ENCODE measurements at regions not wholly inside any gene's neighbourhood (a gene's known extent, or its start where the extent isn't known, plus 50 kb on each side); places are given as distances from the start of the nearest gene placed in this dataset.

GRCh38 chr7:153404781-153405279, 645.3 kb downstream of the ACTR3B start:
- POLR2A ChIA-PET, result no interaction called here
- CTCF ChIA-PET, result no interaction called here
- Mint-ChIP-seq H3K9me3 (peaks cover 99% of the 10 kb centered on the region), H3K4me3 (no peak overlapping the region), H3K27ac (no peak overlapping the region), H3K27me3 (ENCODE audit: low read depth) (peaks cover 6% of the 10 kb centered on the region), H3K36me3 (peaks cover 88% of the 10 kb centered on the region), H3K4me1 (no peaks in the 10 kb centered on the region)
- TF ChIP-seq FOXP4 (CRISPR knock-in tag; IDR thresholded peaks at IDR 0.05), result no peak
- no peak for TF ChIP-seq NFATC4 (CRISPR knock-in tag; IDR thresholded peaks at IDR 0.05)
- no peak for TF ChIP-seq CREM (CRISPR knock-in tag; IDR thresholded peaks at IDR 0.05)
- TF ChIP-seq FOXJ3 (CRISPR knock-in tag; IDR thresholded peaks at IDR 0.05; ENCODE audit: borderline replicate concordance), result no peak
- no peak for TF ChIP-seq PRDM15 (CRISPR knock-in tag; IDR thresholded peaks at IDR 0.05)
- TF ChIP-seq E2F1 (CRISPR knock-in tag; IDR thresholded peaks at IDR 0.05), result no peak
- TF ChIP-seq GABPB1 (CRISPR knock-in tag; IDR thresholded peaks at IDR 0.05), result no peak
- DNase-seq (ENCODE audit: low spot score) (no peak), ATAC-seq (no peak)

DNA sequence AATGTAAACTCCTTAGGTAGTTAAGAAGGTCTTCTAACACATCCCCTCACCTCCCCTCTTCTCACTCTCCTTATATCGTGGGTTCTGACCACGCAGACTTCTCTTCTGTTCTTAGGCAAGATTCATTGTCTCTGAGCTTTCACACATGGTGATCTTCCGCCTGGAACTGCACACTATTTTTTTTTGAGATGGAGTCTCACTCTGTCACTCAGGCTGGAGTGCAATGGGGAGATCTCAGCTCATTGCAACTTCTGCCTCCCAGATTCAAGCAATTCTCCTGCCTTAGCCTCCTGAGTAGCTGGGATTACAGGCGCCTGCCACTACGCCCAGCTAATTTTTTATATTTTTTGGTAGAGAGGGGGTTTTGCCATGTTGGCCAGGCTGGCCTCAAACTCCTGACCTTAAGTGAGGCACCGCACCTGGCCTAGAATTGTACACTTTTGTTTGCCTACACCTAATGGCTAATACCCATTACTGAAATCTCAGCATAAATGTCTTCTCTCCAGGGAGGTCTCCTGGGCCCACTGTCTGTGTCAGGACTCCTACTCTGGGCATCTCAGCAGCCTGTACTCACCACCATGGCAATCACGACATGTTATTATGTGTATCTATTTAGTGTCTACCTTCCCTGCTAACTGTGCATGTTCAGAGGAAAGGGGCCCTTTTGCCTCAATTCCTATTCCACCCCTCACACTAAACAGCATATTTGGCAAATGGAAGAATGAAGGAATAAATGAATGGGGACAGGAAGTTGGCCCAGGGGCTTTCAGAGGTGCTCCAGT, 646.3 kb upstream of the DPP6 start:
- peaks cover 88% of the 10 kb centered on the region for H3K36me3 Mint-ChIP-seq
- POLR2A ChIA-PET, result no interaction called here
- H3K9me3 Mint-ChIP-seq, result peaks cover 99% of the 10 kb centered on the region
- H3K27ac Mint-ChIP-seq, result no peak overlapping the region
- H3K27me3 Mint-ChIP-seq (ENCODE audit: low read depth), result peaks cover 8% of the 10 kb centered on the region
- CTCF ChIA-PET, result no interaction called here
- no peaks in the 10 kb centered on the region for H3K4me1 Mint-ChIP-seq
- no peak overlapping the region for H3K4me3 Mint-ChIP-seq
- no peak for DNase-seq (ENCODE audit: low spot score)
- ATAC-seq, result no peak
- TF ChIP-seq JUN (CRISPR knock-in tag; IDR thresholded peaks at IDR 0.05) (no peak), ZNF416 (CRISPR knock-in tag; IDR thresholded peaks at IDR 0.05) (no peak), ZNF263 (CRISPR knock-in tag; IDR thresholded peaks at IDR 0.05; ENCODE audit: low read depth) (no peak), ZNF396 (CRISPR knock-in tag; IDR thresholded peaks at IDR 0.05; ENCODE audit: borderline replicate concordance) (no peak), JAZF1 (CRISPR knock-in tag; IDR thresholded peaks at IDR 0.05) (no peak), SOX15 (CRISPR knock-in tag; IDR thresholded peaks at IDR 0.05) (no peak), ESRRA (CRISPR knock-in tag; IDR thresholded peaks at IDR 0.05; ENCODE audit: borderline replicate concordance) (no peak), NFE2L1 (CRISPR knock-in tag; IDR thresholded peaks at IDR 0.05) (no peak), ZNF317 (CRISPR knock-in tag; IDR thresholded peaks at IDR 0.05; ENCODE audit: borderline replicate concordance, low read depth) (no peak), FOXK1 (CRISPR knock-in tag; IDR thresholded peaks at IDR 0.05) (no peak), SP1 (CRISPR knock-in tag; conservative IDR thresholded peaks at IDR 0.05) (no peak)
- TF ChIP-seq, protein P1, sequence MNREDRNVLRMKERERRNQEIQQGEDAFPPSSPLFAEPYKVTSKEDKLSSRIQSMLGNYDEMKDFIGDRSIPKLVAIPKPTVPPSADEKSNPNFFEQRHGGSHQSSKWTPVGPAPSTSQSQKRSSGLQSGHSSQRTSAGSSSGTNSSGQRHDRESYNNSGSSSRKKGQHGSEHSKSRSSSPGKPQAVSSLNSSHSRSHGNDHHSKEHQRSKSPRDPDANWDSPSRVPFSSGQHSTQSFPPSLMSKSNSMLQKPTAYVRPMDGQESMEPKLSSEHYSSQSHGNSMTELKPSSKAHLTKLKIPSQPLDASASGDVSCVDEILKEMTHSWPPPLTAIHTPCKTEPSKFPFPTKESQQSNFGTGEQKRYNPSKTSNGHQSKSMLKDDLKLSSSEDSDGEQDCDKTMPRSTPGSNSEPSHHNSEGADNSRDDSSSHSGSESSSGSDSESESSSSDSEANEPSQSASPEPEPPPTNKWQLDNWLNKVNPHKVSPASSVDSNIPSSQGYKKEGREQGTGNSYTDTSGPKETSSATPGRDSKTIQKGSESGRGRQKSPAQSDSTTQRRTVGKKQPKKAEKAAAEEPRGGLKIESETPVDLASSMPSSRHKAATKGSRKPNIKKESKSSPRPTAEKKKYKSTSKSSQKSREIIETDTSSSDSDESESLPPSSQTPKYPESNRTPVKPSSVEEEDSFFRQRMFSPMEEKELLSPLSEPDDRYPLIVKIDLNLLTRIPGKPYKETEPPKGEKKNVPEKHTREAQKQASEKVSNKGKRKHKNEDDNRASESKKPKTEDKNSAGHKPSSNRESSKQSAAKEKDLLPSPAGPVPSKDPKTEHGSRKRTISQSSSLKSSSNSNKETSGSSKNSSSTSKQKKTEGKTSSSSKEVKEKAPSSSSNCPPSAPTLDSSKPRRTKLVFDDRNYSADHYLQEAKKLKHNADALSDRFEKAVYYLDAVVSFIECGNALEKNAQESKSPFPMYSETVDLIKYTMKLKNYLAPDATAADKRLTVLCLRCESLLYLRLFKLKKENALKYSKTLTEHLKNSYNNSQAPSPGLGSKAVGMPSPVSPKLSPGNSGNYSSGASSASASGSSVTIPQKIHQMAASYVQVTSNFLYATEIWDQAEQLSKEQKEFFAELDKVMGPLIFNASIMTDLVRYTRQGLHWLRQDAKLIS (CRISPR knock-in tag; IDR thresholded peaks at IDR 0.05; ENCODE audit: borderline replicate concordance), result no peak
- TF ChIP-seq, protein P2, sequence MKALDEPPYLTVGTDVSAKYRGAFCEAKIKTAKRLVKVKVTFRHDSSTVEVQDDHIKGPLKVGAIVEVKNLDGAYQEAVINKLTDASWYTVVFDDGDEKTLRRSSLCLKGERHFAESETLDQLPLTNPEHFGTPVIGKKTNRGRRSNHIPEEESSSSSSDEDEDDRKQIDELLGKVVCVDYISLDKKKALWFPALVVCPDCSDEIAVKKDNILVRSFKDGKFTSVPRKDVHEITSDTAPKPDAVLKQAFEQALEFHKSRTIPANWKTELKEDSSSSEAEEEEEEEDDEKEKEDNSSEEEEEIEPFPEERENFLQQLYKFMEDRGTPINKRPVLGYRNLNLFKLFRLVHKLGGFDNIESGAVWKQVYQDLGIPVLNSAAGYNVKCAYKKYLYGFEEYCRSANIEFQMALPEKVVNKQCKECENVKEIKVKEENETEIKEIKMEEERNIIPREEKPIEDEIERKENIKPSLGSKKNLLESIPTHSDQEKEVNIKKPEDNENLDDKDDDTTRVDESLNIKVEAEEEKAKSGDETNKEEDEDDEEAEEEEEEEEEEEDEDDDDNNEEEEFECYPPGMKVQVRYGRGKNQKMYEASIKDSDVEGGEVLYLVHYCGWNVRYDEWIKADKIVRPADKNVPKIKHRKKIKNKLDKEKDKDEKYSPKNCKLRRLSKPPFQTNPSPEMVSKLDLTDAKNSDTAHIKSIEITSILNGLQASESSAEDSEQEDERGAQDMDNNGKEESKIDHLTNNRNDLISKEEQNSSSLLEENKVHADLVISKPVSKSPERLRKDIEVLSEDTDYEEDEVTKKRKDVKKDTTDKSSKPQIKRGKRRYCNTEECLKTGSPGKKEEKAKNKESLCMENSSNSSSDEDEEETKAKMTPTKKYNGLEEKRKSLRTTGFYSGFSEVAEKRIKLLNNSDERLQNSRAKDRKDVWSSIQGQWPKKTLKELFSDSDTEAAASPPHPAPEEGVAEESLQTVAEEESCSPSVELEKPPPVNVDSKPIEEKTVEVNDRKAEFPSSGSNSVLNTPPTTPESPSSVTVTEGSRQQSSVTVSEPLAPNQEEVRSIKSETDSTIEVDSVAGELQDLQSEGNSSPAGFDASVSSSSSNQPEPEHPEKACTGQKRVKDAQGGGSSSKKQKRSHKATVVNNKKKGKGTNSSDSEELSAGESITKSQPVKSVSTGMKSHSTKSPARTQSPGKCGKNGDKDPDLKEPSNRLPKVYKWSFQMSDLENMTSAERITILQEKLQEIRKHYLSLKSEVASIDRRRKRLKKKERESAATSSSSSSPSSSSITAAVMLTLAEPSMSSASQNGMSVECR (CRISPR knock-in tag; IDR thresholded peaks at IDR 0.05; ENCODE audit: borderline replicate concordance), result no peak

Data from WTC11 (cell line).